GM18868 (cell line): ENCODE measurements at regions not wholly inside any gene's neighbourhood (a gene's known extent, or its start where the extent isn't known, plus 50 kb on each side); places are given as distances from the start of the nearest gene placed in this dataset.

Experiments used
- ATAC-seq: cut with Tn5 transposase; IDR thresholded peaks from one replicate; pipeline ENCODE4 v1.9.1; 2021; ENCODE audit warnings: mild to moderate bottlenecking, moderate library complexity; ENCODE audit not compliant: unreplicated experiment

DNA sequence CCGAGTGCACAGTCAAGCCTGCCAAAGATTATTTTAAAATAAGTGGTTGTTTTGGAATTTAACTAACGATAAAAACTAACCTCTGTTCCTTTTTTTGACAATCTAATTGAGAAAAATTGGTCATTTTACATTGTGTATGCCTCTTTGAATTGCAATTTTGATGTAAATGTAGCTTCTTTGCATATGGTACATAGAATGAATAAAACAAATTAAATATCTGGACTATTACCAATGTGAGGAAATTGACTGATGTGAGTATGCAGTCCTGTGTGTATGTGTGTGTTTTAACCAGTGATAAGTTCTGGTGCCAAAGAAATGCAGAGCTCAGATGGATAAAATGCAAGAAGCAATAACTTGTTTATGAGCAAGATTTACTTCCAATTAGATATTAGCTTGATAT lies 281.3 kb upstream of the ZP4 start:
- ATAC-seq: no peak

DNA sequence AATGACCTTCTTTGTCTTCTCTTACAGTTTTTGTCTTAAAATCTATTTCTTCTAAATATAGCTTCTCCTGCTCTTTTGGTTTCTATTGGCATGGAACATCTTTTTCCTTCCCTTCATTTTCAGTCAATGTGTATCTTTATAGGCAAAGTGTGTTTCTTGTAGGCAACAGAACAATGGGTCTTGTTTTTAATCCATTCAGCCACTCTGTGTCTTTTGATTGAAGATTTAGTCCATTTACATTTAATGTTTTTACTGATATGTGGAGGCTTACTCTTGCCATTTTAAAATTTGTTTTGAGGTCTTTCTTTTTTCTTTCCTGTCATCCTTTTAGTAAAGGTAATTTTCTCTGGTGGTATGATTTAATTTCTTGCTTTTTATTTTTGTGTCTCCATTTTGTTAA lies 271.2 kb upstream of the ZP4 start:
- ATAC-seq: no peak

DNA sequence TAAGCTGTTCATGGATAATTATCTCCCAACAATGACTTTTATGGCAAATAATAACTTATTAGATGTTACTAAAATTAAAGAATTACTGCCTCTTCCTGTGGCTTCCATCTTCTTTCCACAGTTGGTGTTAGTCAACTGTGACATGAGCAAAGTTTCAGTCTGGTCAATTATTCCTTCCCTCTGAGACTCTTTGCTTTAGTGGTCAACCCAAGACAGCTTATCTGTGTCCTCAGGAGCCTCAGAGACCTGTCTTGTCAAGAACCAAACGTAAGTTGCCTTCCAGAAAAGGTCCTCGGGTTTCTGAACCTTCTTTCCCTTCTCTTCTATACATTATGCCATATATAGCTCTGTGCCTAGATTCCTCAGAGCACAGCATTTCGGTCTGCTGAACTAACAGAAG lies 263.2 kb upstream of the ZP4 start:
- no peak for ATAC-seq

DNA sequence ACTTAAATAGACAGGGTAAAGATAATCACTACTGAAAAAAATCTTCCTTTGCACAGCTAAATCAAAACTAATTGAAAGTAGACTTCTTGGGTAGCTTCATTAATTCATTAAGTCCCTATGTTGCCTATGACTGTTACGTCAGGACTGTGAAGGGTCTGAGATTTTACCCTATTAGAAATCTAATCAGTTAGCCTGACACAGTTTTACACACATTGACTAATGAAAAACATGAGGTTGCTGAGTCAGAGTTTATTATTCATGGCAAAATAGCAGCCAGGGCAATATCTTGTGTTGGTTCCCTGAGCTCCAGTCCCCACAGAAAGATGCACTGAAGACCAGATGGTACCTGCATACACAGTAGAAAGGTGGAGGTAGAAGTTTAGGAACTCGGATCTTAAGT lies 262.5 kb upstream of the ZP4 start:
- ATAC-seq: no peak

DNA sequence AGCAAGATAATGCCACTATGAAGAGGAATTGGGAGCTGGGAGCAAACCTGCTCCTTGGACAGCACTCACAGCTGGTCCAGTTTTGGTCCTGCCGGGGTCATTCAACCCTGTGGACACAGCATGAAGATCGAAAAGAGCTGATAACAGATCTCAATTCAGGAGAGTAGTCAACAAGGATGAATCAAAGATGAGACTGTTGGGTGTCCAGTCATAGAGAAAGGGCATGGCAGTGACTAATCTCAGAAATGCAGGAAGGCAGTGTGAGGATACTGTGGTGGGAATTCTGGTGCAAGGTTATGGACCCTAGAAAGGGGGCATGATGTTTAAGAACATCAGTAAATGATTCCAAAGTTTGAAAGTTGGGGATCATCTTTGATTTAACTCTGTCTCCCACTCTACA lies 261.4 kb upstream of the ZP4 start:
- ATAC-seq: no peak

DNA sequence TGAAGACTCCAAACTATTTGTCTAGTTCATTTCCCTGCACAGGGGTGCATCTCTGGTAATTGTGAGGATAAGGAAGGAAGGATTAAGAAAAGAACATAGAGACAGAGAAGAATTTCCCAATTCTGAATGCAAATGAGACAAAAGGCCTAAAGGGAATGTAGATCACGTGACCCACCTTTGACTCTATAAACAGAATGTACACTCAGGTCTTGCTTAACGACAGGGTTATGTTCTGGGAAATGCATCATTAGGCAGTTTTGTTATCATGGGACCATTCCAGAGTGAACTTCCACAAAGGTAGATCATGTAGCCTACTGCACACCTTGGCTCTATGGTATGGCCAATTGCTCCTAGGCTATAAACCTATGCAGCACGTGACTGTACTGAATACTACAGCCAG lies 252.3 kb upstream of the ZP4 start:
- no peak for ATAC-seq

DNA sequence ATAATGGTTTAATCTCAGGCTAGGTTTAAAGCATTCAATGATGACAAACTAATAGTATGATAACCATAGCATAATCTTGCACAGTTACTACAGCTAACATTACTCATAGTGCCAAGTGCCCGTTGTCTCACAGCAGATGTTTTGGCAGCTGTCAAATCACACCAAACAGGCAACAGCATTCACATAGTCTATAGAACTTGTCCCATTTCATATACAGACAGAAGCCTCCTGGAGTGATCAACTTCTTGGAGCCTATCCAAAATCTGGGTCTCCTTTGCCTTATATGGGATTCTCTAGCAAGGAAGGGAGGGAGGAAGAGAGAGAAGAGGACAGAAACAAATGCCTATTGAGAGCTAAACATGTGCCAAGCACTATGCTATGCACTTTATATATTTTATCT lies 250.6 kb upstream of the ZP4 start:
- ATAC-seq: no peak

DNA sequence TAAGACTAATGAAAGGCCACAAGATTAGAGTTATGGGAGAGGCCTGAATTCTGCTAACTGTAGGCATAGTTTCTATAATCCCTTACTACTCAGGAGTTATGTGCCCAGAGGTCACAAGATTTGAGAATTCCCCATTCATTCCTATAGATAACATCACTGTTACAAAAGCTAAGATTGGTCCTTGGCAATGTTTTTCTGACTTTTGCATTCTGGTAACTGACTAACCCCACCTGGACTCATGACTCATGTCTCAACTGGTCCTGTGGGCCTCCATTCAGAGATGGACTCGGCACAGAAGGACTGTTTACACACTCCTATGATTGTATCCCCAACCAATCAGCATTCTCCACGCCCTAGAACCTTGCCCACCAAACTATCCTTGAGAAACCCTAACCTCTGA lies 249.0 kb upstream of the ZP4 start:
- no peak for ATAC-seq

DNA sequence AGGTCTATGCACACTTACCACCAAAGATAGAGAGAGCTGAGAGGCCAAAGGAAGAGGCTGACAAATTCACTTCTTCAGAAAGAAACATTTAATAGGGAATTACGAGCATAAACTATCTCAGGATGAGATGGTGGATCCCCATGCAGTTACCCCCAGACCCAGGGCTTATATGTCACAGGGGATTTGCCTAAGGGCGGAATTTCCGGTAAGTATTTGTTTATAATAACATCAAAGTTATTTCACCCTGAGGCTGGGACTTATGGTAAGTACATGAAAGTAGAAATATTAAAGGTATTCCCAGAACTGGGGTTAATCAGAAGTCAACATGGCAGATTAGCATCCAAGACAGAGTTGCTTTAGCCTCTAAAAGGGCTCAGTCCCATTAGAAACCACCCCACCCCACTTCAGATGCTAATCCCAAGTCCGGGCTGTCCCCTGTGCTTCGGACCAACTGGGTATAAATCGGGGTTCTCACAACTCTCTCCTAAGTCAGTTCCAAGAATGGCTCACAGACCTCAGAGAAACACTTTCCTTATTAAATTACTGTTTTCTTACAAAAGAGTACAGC lies 247.4 kb upstream of the ZP4 start:
- no peak for ATAC-seq

DNA sequence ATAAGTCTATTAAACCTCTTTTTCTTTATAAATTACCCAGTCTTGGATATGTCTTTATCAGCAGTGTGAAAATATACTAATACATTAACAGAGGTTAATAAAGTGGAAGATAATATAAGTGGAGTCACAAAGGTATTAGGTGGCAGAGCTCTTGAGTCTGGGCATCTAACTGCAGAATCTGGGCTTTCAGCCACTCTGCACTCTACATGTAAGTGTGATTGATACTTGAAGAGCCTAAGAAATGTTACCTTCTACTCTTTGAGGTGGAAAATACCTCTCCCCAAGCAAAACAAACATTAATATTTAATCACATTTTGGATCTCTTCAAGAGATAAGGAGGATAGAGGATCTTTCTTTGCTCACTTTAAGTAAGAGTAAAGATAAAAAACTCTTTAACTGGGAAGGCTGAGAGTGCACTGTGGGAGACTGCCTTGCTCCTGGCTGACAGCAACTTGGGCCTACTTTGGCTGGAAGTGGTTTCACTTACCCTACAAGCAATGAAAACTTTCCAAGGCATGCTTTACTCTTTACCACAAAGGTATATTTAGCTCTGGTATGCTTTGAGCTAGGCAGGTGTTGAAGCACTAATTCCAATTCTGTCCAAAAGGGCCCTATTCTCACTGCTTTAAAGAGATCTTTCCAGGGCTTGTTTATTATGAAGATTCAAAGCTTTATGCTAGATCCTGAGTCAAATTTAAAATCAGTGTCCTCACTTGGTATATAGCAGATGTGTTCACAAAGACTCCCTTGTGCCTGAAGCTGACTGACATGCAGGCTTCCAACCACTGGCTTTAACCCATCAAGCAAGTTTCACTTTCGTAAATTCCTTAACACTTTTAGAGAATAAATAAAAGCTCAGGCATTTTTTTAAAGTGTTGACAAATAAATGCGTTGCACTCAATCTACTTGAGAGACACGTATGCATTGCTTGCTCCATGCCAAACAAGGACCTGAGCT lies 245.3 kb upstream of the ZP4 start:
- no peak for ATAC-seq

DNA sequence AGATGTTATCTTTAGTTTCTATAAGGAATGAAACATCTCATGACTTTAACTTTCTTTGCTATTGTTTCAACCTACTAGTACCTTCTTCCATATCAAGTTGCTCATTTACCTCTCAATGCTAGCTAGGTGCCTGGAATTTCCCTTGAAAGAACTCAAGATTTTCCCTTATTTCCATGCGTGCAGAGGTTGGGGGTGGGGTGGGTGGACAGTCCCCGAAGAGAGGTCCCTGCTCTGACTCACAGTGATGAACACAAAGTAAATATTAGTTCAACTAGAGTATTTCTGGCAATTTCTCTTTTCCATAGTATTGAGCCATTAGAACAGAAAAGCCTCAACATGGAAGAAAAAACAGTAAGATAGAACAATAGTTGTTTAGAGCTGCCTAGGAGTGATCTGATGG lies 239.0 kb upstream of the ZP4 start:
- ATAC-seq: no peak

DNA sequence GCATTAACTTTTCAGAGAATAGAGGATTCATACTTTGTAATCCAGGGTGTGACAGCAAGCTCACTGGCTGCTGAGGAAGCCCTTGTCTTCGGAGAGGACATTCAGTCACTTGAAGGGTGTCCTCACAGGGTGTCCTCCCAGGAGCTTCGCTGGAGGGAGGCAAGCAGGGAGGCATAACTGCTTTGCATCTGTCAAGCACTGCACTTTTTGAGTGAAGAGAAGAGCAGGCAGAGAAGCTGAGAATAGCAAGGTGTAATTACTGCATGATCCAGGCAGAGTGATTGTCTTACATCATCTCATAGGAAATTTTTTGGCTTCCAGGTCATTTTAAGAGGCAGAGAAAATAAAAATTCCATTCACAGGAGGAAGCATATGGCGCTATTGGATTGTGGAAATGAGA lies 232.5 kb upstream of the ZP4 start:
- ATAC-seq: no peak

DNA sequence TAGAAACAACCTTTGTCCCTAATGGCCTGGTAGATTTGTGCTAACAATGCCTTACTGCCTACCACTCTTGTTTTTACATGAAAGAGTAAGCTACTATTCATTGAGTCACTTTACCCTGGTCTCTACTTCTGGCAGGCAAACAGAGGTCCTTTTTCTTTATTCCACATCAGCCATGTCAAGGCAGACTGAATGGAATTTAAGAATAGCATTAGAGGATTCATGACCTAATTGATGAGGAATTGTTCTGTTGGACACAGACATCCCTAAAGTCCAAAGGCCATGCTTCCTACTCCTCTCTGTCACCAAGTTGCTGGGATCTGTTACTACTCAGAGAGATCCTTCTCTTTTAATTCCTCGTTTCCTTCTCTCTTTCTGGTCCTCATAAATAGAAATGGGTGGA lies 229.1 kb upstream of the ZP4 start:
- ATAC-seq: no peak

DNA sequence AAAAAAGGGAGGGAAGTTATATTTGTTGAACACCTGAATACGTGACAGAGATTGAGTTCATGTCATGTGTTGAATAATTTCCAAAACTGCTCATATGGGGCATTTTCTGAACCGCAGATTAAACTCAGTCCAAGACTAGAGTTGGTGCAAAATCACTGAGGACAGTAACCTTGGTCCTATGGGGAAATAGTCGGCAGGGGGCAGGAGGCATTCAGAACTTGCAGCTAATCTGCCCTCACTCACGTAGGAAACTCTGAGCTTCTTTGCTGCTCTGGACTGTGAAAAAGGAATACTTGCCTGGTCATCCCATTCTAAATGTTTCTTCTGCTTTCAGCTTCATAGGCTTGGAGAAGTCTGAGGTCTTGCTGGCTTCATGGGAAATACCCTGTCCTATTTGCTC lies 228.3 kb upstream of the ZP4 start:
- ATAC-seq: no peak

DNA sequence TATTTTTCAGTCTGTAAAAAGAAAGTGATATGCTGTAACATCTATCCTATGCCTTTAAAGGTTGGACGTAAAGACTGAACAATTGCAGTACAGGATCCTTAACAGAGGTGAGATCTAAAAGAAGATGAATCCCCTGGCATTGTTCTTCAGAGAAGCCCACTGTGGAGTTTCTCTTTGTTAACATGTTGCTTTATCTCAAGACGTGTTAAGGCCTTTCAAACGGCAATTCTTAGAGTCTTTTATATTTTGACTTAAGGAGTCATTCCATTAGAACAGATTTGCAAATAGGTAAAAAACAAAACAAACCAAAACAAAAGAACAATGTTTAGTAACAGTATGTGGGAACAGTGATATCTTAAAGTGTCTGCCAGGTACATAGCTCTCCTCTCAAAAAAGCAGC lies 225.1 kb upstream of the ZP4 start:
- no peak for ATAC-seq

DNA sequence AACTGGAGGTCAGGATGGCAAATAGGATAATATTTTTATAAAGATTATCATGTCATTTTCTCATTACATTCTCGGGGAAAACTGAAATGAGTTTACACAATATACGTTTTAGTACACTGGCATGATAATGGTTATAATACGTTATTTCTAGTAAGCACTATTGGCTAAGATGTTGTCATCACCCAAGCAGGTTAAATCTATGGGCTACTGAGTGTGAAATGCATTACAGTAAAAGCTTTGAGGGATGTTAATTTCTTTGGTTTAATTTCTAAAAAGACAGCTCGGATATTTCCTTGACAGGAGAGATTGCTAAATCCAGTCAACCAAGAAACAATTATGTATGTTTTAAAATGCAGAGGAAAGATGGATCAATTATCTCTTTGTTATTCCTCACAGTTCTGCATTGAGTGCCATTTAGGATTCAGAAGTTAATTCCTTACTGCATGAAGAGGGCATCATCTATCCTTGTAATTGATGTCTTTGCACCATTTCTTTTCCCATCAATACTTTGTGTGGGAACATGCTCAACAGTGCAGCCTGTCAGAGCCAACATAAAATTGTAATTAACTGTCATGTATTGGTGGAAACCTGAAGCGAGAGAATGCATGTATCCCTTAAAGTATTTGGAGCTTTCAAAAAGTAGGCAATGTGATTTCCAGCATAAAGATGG lies 222.4 kb upstream of the ZP4 start:
- no peak for ATAC-seq

DNA sequence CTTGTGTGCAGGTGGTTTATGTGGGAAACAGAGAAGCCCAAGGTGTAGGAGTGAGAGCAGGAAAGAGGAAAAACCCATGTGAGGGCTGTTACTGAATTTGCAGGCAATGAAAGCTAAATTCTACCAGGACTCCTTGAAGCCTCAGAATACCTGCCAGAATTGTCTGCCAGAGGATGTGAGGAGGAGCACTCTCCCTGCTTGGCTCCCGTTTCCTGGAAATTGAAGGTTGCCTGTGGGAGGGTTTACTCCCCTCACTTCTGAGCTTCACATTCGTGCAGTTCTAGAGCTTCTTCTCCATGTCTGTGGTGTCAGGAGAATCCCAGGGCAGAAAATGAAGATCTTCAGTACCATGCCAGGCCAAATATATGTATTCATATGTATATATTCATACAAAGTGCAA lies 220.8 kb upstream of the ZP4 start:
- ATAC-seq: no peak

DNA sequence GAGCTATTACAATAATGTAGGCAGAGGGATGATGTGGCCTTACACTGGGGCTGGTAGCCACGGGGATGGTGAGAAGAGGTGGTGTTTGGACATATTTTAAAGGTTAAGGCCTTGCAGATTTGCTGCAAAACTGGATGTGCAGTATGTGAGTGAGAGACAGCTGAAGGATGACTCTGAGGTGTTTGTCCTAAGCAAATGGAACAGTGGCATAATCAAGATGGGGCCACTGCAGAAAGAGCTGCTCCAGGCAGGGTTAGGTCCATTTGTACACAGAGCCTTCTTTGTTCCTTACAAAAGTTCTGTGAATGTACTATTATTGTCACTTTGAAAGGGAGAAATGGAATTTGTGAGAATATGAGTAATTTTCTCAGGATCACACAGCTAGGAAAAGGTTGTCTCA lies 220.4 kb upstream of the ZP4 start:
- ATAC-seq: no peak

DNA sequence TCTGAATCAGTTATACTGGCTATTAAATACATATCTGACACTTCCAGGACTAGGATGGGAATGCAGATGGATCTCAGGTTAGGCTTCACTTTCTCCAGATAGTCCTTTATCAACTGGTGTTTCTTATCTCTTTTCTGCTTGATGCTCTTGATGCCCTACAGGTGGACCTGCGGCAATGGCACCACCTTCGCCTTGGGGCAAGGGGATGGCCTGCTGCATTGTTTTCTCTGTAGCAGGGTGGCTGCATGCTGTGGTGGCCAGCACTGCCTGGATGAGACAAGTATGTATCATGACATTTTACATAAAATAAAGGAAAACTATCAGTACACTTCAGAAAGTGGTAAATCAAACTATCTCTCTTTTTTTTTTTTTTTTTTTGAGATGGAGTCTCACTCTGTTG lies 217.7 kb upstream of the ZP4 start:
- ATAC-seq: no peak

DNA sequence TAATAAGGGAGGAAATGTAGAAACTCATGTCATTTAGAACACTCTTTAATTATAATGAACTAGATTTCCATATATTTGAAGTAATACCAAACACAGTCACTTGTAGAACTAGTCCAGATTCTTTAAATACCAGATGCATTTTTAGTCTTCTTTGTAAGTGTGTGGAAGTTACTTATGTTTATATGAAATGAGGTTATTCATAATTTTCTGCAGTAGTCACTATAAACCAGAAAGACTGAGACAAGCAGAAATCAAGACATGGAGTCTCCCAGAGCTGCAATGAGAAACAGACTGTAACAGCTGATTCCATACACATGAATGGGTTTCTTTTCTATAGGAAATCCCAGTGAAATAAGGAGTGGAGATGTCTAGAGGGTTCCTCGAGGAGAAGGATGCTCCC lies 216.6 kb upstream of the ZP4 start:
- no peak for ATAC-seq

DNA sequence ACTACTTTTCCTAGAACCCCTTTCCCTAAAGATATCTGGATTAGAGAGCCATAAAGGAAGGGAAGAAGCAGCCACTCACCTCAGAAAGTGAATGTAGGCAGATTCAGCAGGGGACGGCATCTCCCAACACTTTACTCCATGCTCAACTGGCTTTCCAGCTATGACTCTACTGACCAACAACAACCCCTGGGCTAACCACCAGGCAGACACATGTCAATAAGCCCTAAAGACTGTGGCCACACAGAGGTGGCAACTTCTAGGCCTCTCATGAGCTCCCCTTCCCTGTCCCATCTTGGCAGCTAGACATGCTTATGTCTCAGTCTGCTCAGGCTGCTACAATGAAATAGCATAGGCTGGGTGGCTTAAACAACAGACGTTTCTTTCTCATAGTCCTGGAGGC lies 214.0 kb upstream of the ZP4 start:
- no peak for ATAC-seq

DNA sequence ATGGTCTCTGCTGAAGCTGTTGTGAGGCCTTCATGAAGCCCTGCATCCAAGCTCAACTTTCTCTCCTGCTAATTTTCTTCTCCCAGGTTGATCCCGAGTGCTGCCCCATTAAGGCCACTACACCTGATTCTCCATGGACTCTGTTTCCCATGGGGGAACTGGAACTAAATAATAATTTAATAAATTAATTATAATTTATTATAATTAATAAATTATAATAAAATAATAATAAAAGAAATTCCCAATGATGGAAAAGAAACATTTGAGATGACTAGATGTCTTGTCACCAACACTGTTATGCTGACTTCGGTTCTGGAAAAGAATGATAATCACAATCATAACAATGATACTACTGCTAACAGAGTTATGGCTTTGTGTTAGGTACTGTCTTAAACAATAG lies 211.2 kb upstream of the ZP4 start:
- no peak for ATAC-seq
